Glomerular visceral epithelial cell (primary cell): ENCODE measurements at regions not wholly inside any gene's neighbourhood (a gene's known extent, or its start where the extent isn't known, plus 50 kb on each side); places are given as distances from the start of the nearest gene placed in this dataset.
"Not testable (repeated sequence)": the region's sequence is repeated elsewhere in the genome, so short reads cannot be mapped to it uniquely, and the experiment has no call there.

Experiments used
- DNase-seq: peaks from one replicate; pipeline ENCODE4 v3.0.0-alpha.2; 2016; ENCODE audit errors: extremely low spot score

- DNase-seq, result no peak
These were observed 199.1 kb upstream of the CXorf66 start for GRCh38 chrX:140164391-140164790.

DNA sequence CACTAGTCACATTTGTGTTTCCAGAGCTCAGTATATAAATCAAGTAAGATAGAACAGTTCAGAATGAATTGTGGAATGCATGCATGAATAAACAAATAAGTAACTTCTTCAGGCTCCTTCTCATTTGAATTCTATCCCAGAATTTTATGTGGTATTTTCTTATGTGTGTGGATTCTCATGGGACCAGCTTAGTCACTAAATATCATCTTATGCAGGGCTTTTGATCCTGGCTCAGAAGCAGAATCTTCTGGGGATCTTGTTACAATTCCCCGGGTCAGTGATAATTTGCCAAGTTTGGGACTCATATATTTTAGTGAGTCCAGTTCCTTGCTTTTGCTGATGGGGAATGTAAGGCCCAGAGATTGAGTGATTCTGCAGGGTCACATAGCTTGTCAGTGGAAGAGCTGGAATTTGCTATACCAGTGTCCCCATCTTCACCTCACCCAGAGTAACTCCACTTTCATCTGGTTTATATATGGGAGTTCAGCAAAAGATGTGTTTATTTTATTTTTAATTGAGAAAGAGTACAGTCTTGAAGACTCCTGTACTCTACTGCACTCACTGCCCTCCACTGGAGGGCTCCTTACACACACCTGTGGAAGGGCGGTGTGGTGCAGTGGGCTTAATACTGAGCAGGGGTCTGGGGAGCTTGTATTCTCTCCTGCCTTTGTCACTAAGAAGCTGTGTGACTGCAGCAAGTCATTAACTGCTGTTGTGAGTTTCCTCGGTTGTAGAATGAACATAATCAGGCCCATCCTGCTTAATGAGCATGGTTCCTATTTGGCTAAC lies 198.2 kb upstream of the CXorf66 start:
- DNase-seq, result no peak

DNA sequence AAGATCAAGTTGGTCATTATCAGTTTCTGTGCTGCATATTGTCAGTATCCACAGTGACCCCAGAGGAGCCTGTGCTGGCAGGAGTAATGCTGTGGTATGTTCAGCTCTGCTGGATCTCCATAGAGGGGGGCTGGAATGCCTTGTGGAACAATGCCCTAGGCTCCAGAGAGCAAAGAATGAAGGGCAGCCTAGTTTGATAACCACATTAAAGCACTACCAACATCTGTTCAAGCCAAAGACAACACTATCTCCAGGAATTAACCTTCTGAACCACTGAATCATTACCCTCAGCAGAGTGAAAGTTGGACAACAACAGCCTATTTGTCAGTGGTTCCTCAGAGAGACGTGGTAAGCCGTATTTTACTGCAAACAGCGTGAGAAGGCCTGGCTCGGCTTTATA lies 192.3 kb upstream of the CXorf66 start:
- DNase-seq, result peak; percentile 23

GRCh38 chrX:140157143-140157542 lies 191.8 kb upstream of the CXorf66 start:
- DNase-seq, result no peak

- DNase-seq, result no peak
These were observed 186.0 kb upstream of the CXorf66 start for GRCh38 chrX:140151316-140151715.

- no peak for DNase-seq
These were observed 184.4 kb upstream of the CXorf66 start for GRCh38 chrX:140149761-140150160.

GRCh38 chrX:140141444-140142029 lies 176.2 kb upstream of the CXorf66 start:
- DNase-seq, result peak; percentile 1

DNA sequence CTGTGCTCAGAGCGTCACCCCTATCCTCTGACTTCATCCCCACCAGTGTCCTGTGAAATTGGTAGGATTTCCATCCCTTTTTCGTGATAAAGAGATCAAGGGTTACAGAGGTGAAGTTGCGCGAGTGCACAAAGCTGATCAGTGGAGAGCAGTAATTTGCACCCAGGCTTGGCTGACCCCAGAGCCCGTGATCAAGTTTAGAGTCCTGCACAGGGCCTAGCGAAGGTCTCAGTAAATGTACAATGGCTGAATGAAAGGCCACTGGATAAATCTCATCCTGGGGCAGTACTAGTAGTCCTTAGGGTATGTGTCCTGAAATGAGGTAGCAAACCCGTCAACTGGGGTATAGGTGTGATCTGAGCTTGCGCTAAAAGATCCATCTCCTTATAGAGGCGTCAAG lies 173.2 kb upstream of the CXorf66 start:
- not testable (repeated sequence) for DNase-seq

DNA sequence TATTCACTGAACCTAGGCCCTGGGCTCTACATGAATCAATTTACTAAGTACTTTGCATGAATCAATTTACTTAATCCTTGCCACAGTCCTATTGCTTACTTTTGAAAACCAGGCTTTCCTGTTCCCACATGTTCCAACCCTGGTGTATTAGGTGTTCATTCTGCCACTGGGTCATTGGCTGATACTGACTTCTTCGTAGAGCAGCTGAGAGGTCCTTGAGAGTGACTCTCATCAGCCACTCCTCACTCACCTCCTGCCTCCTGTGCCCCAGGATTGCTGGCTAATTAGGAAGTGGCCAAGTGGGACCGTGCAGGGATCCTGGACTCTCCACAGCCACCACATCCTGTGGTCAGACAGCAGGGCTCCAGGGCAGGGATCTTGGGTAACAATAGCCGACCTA lies 172.7 kb upstream of the CXorf66 start:
- not testable (repeated sequence) for DNase-seq

- DNase-seq, result no peak
These were observed 167.6 kb upstream of the CXorf66 start for GRCh38 chrX:140132937-140133336.

GRCh38 chrX:140123446-140123845 lies 158.1 kb upstream of the CXorf66 start:
- no peak for DNase-seq

GRCh38 chrX:140114059-140114458 lies 148.7 kb upstream of the CXorf66 start:
- DNase-seq, result not testable (repeated sequence)

GRCh38 chrX:140110081-140110650 lies 144.8 kb upstream of the CXorf66 start:
- no peak for DNase-seq

DNA sequence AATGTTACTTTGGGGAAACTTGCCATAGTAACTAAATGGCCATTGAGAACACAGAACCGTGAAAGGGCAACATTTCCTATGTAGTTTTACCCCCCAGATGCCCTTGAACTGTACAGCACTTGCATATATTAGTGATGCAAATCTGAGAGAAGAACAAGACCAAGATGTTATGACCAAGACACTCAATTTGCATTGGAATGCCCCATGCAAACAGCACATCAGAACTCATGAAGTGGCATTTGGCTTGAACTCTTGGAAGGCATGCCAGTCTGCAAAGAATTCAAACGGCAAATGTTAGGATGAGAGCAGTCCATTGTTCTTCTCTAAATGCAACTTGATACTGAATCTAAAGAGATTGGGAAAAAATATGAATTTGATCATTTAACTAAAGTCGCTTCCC lies 139.4 kb upstream of the CXorf66 start:
- DNase-seq, result no peak

- no peak for DNase-seq
These were observed 133.9 kb upstream of the CXorf66 start for GRCh38 chrX:140099221-140099620.

DNA sequence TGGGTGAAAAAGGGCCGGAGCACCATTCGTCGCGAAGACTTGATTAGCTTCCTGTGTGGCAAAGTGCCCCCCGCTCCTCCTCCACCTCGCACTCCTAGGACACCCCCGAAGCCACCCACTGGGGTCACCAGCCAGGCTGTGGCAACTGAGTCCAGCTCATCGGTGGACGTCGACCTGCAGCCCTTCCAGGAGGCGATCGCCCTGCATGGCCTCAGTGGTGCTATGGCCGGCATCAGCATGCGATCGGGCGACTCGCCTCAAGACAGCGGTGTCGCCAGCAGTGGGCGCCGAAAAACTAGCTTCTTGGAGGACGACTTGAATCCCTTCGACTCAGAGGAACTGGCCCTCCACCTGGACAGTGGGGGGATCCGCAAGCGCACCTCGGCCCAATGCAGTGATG lies 126.8 kb upstream of the CXorf66 start:
- DNase-seq, result no peak

GRCh38 chrX:140091125-140091886 lies 126.0 kb upstream of the CXorf66 start:
- DNase-seq, result peak; percentile 6

GRCh38 chrX:140090800-140091124 lies 125.4 kb upstream of the CXorf66 start:
- DNase-seq, result no peak

DNA sequence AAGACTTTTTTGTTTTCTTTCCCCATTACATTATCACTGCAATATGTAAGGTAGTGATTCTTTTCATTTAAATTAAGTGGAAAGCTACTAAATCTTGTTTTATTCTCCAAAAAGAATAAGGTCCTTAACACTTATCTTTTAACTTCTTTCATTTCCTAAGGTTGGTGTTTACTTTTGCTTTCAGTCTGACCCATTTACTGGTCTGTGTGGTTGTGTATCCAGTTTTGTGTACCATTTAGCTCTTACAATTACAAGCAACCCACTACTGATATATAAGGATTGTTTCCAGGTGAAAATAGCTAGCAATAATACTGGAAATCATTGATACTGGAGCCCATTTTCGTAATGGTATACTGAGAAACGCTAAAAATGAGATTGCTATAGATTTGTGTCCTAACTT lies 123.1 kb upstream of the CXorf66 start:
- no peak for DNase-seq

- DNase-seq, result no peak
These were observed 122.6 kb upstream of the CXorf66 start for GRCh38 chrX:140087875-140088274.

- DNase-seq, result no peak
These were observed 121.4 kb upstream of the CXorf66 start for GRCh38 chrX:140086691-140087090.

DNA sequence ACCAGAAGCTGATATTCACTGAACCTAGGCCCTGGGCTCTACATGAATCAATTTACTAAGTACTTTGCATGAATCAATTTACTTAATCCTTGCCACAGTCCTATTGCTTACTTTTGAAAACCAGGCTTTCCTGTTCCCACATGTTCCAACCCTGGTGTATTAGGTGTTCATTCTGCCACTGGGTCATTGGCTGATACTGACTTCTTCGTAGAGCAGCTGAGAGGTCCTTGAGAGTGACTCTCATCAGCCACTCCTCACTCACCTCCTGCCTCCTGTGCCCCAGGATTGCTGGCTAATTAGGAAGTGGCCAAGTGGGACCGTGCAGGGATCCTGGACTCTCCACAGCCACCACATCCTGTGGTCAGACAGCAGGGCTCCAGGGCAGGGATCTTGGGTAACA lies 109.5 kb upstream of the CXorf66 start:
- DNase-seq, result not testable (repeated sequence)

DNA sequence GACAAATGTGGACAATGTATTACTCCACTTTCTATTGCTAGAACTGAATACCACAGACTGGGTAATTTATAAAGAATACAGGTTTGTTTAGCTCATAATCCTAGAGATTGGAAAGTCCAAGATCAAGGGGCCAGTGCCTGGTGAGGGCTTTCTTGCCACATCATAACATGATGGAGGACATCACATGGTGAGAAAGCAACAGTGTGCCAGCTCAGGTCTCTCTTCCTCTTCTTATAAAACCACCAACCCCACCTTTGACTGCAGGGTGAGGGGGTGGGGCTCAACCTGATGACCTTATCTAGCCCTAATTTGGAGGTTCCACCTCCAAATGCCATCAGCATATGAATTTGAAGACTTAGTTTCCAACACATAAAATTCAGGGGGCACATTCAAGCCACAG lies 105.7 kb upstream of the CXorf66 start:
- no peak for DNase-seq
